ENCODE measurements at regions not wholly inside any gene's neighbourhood (a gene's known extent, or its start where the extent isn't known, plus 50 kb on each side); places are given as distances from the start of the nearest gene placed in this dataset.

DNA sequence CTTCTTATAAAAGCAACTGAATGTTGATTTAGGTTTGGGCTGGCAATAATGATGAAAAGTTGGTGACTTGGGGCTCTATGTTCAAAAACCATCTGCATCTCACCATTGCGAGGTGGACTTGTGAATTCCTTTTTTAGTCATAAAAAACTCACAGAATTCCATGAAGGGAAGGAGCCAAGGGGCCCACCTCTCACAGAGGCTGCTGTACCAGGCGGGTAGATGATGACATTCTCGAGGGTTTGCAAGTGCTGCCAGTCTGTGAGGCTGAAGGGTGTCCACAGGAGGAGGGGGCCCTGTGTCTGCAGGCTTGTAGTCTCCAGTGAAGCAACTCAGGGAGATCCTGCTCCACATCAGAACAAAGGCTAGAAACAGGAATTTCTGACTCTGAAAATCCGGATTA is 195.5 kb upstream of the ZNF32 start:
- TF ChIP-seq, protein P1, sequence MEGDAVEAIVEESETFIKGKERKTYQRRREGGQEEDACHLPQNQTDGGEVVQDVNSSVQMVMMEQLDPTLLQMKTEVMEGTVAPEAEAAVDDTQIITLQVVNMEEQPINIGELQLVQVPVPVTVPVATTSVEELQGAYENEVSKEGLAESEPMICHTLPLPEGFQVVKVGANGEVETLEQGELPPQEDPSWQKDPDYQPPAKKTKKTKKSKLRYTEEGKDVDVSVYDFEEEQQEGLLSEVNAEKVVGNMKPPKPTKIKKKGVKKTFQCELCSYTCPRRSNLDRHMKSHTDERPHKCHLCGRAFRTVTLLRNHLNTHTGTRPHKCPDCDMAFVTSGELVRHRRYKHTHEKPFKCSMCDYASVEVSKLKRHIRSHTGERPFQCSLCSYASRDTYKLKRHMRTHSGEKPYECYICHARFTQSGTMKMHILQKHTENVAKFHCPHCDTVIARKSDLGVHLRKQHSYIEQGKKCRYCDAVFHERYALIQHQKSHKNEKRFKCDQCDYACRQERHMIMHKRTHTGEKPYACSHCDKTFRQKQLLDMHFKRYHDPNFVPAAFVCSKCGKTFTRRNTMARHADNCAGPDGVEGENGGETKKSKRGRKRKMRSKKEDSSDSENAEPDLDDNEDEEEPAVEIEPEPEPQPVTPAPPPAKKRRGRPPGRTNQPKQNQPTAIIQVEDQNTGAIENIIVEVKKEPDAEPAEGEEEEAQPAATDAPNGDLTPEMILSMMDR (IDR thresholded peaks at IDR 0.05) = no peak
- TF ChIP-seq, protein P2, sequence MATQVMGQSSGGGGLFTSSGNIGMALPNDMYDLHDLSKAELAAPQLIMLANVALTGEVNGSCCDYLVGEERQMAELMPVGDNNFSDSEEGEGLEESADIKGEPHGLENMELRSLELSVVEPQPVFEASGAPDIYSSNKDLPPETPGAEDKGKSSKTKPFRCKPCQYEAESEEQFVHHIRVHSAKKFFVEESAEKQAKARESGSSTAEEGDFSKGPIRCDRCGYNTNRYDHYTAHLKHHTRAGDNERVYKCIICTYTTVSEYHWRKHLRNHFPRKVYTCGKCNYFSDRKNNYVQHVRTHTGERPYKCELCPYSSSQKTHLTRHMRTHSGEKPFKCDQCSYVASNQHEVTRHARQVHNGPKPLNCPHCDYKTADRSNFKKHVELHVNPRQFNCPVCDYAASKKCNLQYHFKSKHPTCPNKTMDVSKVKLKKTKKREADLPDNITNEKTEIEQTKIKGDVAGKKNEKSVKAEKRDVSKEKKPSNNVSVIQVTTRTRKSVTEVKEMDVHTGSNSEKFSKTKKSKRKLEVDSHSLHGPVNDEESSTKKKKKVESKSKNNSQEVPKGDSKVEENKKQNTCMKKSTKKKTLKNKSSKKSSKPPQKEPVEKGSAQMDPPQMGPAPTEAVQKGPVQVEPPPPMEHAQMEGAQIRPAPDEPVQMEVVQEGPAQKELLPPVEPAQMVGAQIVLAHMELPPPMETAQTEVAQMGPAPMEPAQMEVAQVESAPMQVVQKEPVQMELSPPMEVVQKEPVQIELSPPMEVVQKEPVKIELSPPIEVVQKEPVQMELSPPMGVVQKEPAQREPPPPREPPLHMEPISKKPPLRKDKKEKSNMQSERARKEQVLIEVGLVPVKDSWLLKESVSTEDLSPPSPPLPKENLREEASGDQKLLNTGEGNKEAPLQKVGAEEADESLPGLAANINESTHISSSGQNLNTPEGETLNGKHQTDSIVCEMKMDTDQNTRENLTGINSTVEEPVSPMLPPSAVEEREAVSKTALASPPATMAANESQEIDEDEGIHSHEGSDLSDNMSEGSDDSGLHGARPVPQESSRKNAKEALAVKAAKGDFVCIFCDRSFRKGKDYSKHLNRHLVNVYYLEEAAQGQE (IDR thresholded peaks at IDR 0.05; ENCODE audit: insufficient read depth in 1 of 2, low read depth in 2 of 2, low read length in 1 of 2) = no peak
- no peak for TF ChIP-seq POLR2AphosphoS5 (IDR thresholded peaks at IDR 0.05; ENCODE audit: low read depth, low read length)
